ENCODE measurements at regions not wholly inside any gene's neighbourhood (a gene's known extent, or its start where the extent isn't known, plus 50 kb on each side); places are given as distances from the start of the nearest gene placed in this dataset.

DNA sequence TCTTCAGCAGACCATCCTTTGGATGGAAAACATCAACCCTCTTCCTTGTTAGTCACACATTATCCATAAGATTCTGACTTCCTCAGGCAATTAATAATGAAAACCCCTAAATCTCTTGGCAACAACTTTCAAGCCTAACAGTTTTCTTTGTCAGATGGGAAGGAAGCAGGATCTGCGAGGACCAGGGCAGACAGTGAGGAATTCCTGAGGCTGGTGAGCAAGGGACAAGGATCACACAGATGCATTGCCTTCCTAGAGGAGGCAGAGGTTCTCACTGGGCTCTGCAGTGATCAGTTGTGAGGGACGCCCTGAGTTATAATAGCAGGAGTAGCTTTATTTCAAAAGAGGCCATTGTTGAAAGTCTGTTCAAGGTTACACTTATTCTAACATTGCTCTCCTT, 195.4 kb downstream of the SLIT2 start:
- TF ChIP-seq RAD21 (IDR thresholded peaks at IDR 0.05; ENCODE audit: low read depth) = no peak
- no peak for TF ChIP-seq TAF1 (IDR thresholded peaks at IDR 0.05; ENCODE audit: low read depth)
- TF ChIP-seq CEBPB (IDR thresholded peaks at IDR 0.05) = no peak
- no peak for TF ChIP-seq USF1 (IDR thresholded peaks at IDR 0.05)
- no peak for TF ChIP-seq EGR1 (IDR thresholded peaks at IDR 0.05)
- no peak for TF ChIP-seq FOXM1 (IDR thresholded peaks at IDR 0.05; ENCODE audit: borderline replicate concordance, low read depth)
- no peak for TF ChIP-seq REST (IDR thresholded peaks at IDR 0.05; ENCODE audit: low read depth)
- no peak for TF ChIP-seq EP300 (IDR thresholded peaks at IDR 0.05; ENCODE audit: borderline replicate concordance)
- no peak for TF ChIP-seq MAX (IDR thresholded peaks at IDR 0.05)
- TF ChIP-seq NFIC (IDR thresholded peaks at IDR 0.05) = no peak
